Heart left ventricle (tissue), 16 donors: ENCODE measurements at regions not wholly inside any gene's neighbourhood (a gene's known extent, or its start where the extent isn't known, plus 50 kb on each side); places are given as distances from the start of the nearest gene placed in this dataset.
A peak's percentile ranks its signal among the peaks of the same experiment; 100 is the strongest.

Experiments used
- ATAC-seq, 4 donors: fragments of 200-7000 bp; cut with Tn5 transposase; one replicate each; pipeline ENCODE4 v1.9.1; 2020 to 2022; ENCODE audit warnings: moderate library complexity in 4 of 4, mild to moderate bottlenecking in 3 of 4, moderate number of reproducible peaks in 1 of 4
- DNase-seq, 5 donors: peaks; one replicate each; pipeline ENCODE4 v3.0.0-alpha.2; 2020
- H3K27ac ChIP-seq, 12 donors: fragments of 200-600 bp; sonication (generic) in 4 of 12; one replicate each; pipeline versions ENCODE4 v1.5.0 to v1.8.0; 2016 to 2022; ENCODE audit warnings: mild to moderate bottlenecking in 2 of 12
- H3K27me3 ChIP-seq, 9 donors: fragments of 200-600 bp; sonication (generic) in 2 of 9; one replicate each; pipeline versions ENCODE4 v1.5.1 to v1.8.0; 2016 to 2022; ENCODE audit warnings: mild to moderate bottlenecking in 3 of 9
- H3K36me3 ChIP-seq, 9 donors: fragments of 200-600 bp; sonication (generic) in 2 of 9; one replicate each; pipeline versions ENCODE4 v1.5.0 to v1.8.0; 2018 to 2022; ENCODE audit warnings: mild to moderate bottlenecking in 2 of 9
- H3K4me1 ChIP-seq, 12 donors: fragments of 200-600 bp; sonication (generic) in 4 of 12; one replicate each; pipeline versions ENCODE4 v1.5.0 to v1.8.0; 2016 to 2022; ENCODE audit warnings: mild to moderate bottlenecking in 3 of 12
- H3K4me3 ChIP-seq, 12 donors: fragments of 200-600 bp; sonication (generic) in 4 of 12; one replicate each; pipeline versions ENCODE4 v1.5.0 to v1.8.0; 2017 to 2022; ENCODE audit warnings: mild to moderate bottlenecking in 9 of 12, moderate library complexity in 4 of 12
- H3K9me3 ChIP-seq, 12 donors: fragments of 200-600 bp; sonication (generic) in 4 of 12; one replicate each; pipeline versions ENCODE4 v1.5.0 to v1.8.0; 2016 to 2022; ENCODE audit warnings: mild to moderate bottlenecking in 1 of 12
- POLR2A ChIP-seq, 2 donors: fragments of 450-650 bp; IDR thresholded peaks; one replicate each; pipeline ENCODE4 v1.6.1; 2017; ENCODE audit warnings: antibody characterized with exemption in 2 of 2, mild to moderate bottlenecking in 2 of 2, moderate library complexity in 2 of 2
- WGBS, 4 donors: extraction: QIAGEN DNeasy Blood & Tissue Kit in 2 of 4; methylation state at CpG; one replicate each; pipeline versions ENCODE4 v1.1.5 to v1.1.7; 2013 to 2018; 5-methylcytosine and 5-hydroxymethylcytosine counted together
- intact Hi-C, 10 donors: fragments of 100-400 bp; cut with DNase I; formaldehyde crosslinking; loops; one replicate each; pipeline versions ENCODE4 v1.11.1 to v1.14.2; 2022
- TF ChIP-seq, protein P1 (sequence below), 12 donors: fragments of 200-600 bp; sonication (generic) in 4 of 12; IDR thresholded peaks; one replicate each; pipeline versions ENCODE4 v1.5.0 to v1.8.0; 2018 to 2022; ENCODE audit warnings: antibody characterized with exemption in 12 of 12, mild to moderate bottlenecking in 5 of 12
- donor health status: ischemic (EF 13 %, LVEDD 7.1; RV severe dilation, severe dysfunction).
- donor health status: healthy with polysubstance abuse.
- donor health status: DM: no; HTN: yes; CAD: no.
- donor health status: DM: no; HTN: no; CAD: no.
- donor health status: ischemic (EF 25% LVEDD 6.9; RV normal size, moderate dysfunction).
- donor health status: ischemic (EF 25% LVEDD 5.7; RV mildly dilated, moderate dysfunction).
- donor health status: healthy.
- donor health status: DM: yes; HTN: yes; CAD: no.
- donor health status: ischemic (EF 35%, LVEDD 5.7; RV mildly dilated, moderate dysfunction).
- donor health status: nonischemic (EF 11% LVEDD 7.7; RV severe dilation, severe dysfunction).
- donor health status: DM: yes; HTN: yes; CAD: no.
- donor health status: PGD.
- donor health status: ischemic (EF 29% LVEDD 5.4; RV normal size, mild dysfunction).
- donor health status: nonischemic (EF 23%, LVEDD 6.1; RV moderate dilation, normal function).

GRCh38 chr7:73977619-73978618 lies 50.1 kb upstream of the ELN start:
- no peaks in the 10 kb centered on the region for H3K36me3 ChIP-seq
- peaks cover 0 to 15% (median 5%) of the 10 kb centered on the region in 12 donors for H3K4me1 ChIP-seq
- intact Hi-C loops, result loop anchor here in 3 of 10 donors (2.0 to 10.0 kb wide), 4 partner anchors 47 to 113 kb away; partner anchors contain the start of genes ELN (in 1 of the 3) and TMEM270 (in 1 of the 3)
- ATAC-seq (no peak), DNase-seq (peak in 2 of 5 donors; percentile 16 to 29)
- H3K27ac ChIP-seq, result no peak overlapping the region
- no peaks in the 10 kb centered on the region for H3K9me3 ChIP-seq
- H3K4me3 ChIP-seq, result no peak overlapping the region
- no peak for TF ChIP-seq POLR2A (IDR thresholded peaks at IDR 0.05)
- TF ChIP-seq, protein P1, sequence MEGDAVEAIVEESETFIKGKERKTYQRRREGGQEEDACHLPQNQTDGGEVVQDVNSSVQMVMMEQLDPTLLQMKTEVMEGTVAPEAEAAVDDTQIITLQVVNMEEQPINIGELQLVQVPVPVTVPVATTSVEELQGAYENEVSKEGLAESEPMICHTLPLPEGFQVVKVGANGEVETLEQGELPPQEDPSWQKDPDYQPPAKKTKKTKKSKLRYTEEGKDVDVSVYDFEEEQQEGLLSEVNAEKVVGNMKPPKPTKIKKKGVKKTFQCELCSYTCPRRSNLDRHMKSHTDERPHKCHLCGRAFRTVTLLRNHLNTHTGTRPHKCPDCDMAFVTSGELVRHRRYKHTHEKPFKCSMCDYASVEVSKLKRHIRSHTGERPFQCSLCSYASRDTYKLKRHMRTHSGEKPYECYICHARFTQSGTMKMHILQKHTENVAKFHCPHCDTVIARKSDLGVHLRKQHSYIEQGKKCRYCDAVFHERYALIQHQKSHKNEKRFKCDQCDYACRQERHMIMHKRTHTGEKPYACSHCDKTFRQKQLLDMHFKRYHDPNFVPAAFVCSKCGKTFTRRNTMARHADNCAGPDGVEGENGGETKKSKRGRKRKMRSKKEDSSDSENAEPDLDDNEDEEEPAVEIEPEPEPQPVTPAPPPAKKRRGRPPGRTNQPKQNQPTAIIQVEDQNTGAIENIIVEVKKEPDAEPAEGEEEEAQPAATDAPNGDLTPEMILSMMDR (IDR thresholded peaks at IDR 0.05), result no peak
- 87 to 91% (median 89%) methylated on average over 17 to 23 of the region's 23 CpGs for WGBS, 4 donors
- no peaks in the 10 kb centered on the region for H3K27me3 ChIP-seq
